ENCODE measurements at regions not wholly inside any gene's neighbourhood (a gene's known extent, or its start where the extent isn't known, plus 50 kb on each side); places are given as distances from the start of the nearest gene placed in this dataset.
A peak's percentile ranks its signal among the peaks of the same experiment; 100 is the strongest.

GRCh38 chr12:107900588-107900987, 126.1 kb downstream of the ASCL4 start:
- WGBS (ENCODE audit: insufficient coverage, low coverage, missing lambda C conversion rate), result 10% methylated on average over 2 of the region's 2 CpGs
- ATAC-seq (no peak), FAIRE-seq (no peak), DNase-seq (ENCODE audit: extremely low read depth in 1 of 4, low spot score in 3 of 4) (peak in 1 of 4 experiments; percentile 25)
- intact Hi-C loops (cut with micrococcal nuclease), result no loop called here
- H3K9me3 ChIP-seq (replicated peaks; ENCODE audit: control insufficient read depth, insufficient read depth, low read depth, low read length), result no peaks in the 10 kb centered on the region
- no peaks in the 10 kb centered on the region for H3K27me3 ChIP-seq (ENCODE audit: control insufficient read depth in 2 of 2, insufficient read depth in 2 of 2, low read length in 2 of 2)
- H3K9ac ChIP-seq (ENCODE audit: insufficient read depth in 1 of 2, low read depth in 2 of 2, low read length in 2 of 2), result no peak overlapping the region
- H3K4me3 ChIP-seq, result 0 out of 2 replicates have a peak overlapping the region, but pooled peaks have one; percentile 60
- peaks cover 21% of the 10 kb centered on the region for H3K79me2 ChIP-seq (ENCODE audit: control insufficient read depth, insufficient read depth, low read length)
- peak overlapping the region; percentile 65 for H3K4me2 ChIP-seq (ENCODE audit: insufficient read depth, low read length)
- in situ Hi-C loops (cut with MboI), result no loop called here
- peaks cover 12 to 13% of the 10 kb centered on the region in 2 experiments; a peak in 4 of 5 replicates for H3K4me1 ChIP-seq (replicated peaks in 1 of 2; ENCODE audit: control insufficient read depth in 2 of 2, insufficient read depth in 2 of 2, low read length in 2 of 2)
- H3K9me1 ChIP-seq (ENCODE audit: control insufficient read depth, insufficient read depth, low read length), result no peaks in the 10 kb centered on the region
- no peak overlapping the region for H3K27ac ChIP-seq (ENCODE audit: extremely low read depth, low read depth, low read length)
- H3K36me3 ChIP-seq (ENCODE audit: control insufficient read depth, insufficient read depth, low read length), result no peaks in the 10 kb centered on the region
- H4K20me1 ChIP-seq (replicated peaks; ENCODE audit: control insufficient read depth, insufficient read depth, low read length), result no peaks in the 10 kb centered on the region
- H2AFZ ChIP-seq (ENCODE audit: low read depth, low read length), result no peak overlapping the region
- CTCF ChIA-PET (ENCODE audit: low intra/inter-chr PET ratio), result no interaction called here
- POLR2A ChIA-PET, result interaction anchor here (1.2 kb wide), 1 partner anchor 12 kb away, joined by 3 read pairs; no protein-coding TSS in a partner anchor
- TF ChIP-seq RBM25 (IDR thresholded peaks at IDR 0.05; ENCODE audit: low read depth, low read length, severe bottlenecking), result peak; percentile 45
- no peak for TF ChIP-seq MYNN (IDR thresholded peaks at IDR 0.05)
- no peak for TF ChIP-seq MYNN (CRISPR knock-in tag; IDR thresholded peaks at IDR 0.05)
- 0 out of 2 replicates have a peak, but pooled peaks have one; percentile 24 for TF ChIP-seq POLR2A (conservative IDR thresholded peaks at IDR 0.05)
- peak; percentile 91 for TF ChIP-seq CHD2 (IDR thresholded peaks at IDR 0.05; ENCODE audit: low read depth, low read length)
- no TSS peak for BruUV-seq (replicated peaks)

GRCh38 chr12:107903341-107904061, 129.0 kb downstream of the ASCL4 start:
- H3K27ac ChIP-seq (ENCODE audit: extremely low read depth, low read depth, low read length), result peak overlapping the region; percentile 65
- intact Hi-C loops (cut with micrococcal nuclease), result no loop called here
- peak overlapping the region; percentile 60 for H3K4me3 ChIP-seq
- TF ChIP-seq MIER1 (IDR thresholded peaks at IDR 0.05; ENCODE audit: low read depth) (no peak), ESRRB (CRISPR knock-in tag; IDR thresholded peaks at IDR 0.05; ENCODE audit: borderline replicate concordance) (no peak), GABPA (tag; conservative IDR thresholded peaks at IDR 0.05; ENCODE audit: low read depth) (peak; percentile 87), ZNF639 (CRISPR knock-in tag; conservative IDR thresholded peaks at IDR 0.05 in 1 of 2, IDR thresholded peaks at IDR 0.05 in 1 of 2) (no peak), ELK1 (CRISPR knock-in tag; IDR thresholded peaks at IDR 0.05) (no peak), NFATC3 (IDR thresholded peaks at IDR 0.05) (no peak), WHSC1 (IDR thresholded peaks at IDR 0.05; ENCODE audit: low read length) (no peak), NCOR1 (IDR thresholded peaks at IDR 0.05) (no peak), SMAD4 (CRISPR knock-in tag; conservative IDR thresholded peaks at IDR 0.05) (0 out of 2 replicates have a peak, but pooled peaks have one; percentile 50)

More at GRCh38 chr12:107903341-107904061, 129.0 kb downstream of the ASCL4 start:
- ATAC-seq (peak; percentile 99), FAIRE-seq (peak; percentile 81), DNase-seq (ENCODE audit: extremely low read depth in 1 of 4, low spot score in 3 of 4) (peak; percentile 90 to 94 (median 93))
- ChIA-PET POLR2A (interaction anchor here (0.7 to 1.0 kb wide), 3 partner anchors 10 to 452 kb away, joined by 3 to 5 read pairs (median 3); no protein-coding TSS in a partner anchor), CTCF (ENCODE audit: low intra/inter-chr PET ratio) (interaction anchor here (0.6 kb wide), 1 partner anchor 12 kb away, joined by 3 read pairs; no protein-coding TSS in a partner anchor)
- H3K4me1 ChIP-seq (replicated peaks in 1 of 2; ENCODE audit: control insufficient read depth in 2 of 2, insufficient read depth in 2 of 2, low read length in 2 of 2), result peaks cover 12 to 13% of the 10 kb centered on the region in 2 experiments; a peak in 4 of 5 replicates
- peaks cover 8 to 11% of the 10 kb centered on the region in 2 experiments; a peak in 4 of 5 replicates for H3K27me3 ChIP-seq (ENCODE audit: control insufficient read depth in 2 of 2, insufficient read depth in 2 of 2, low read length in 2 of 2)
- H3K9me3 ChIP-seq (replicated peaks; ENCODE audit: control insufficient read depth, insufficient read depth, low read depth, low read length), result no peaks in the 10 kb centered on the region
- in situ Hi-C loops (cut with MboI), result no loop called here
- H3K79me2 ChIP-seq (ENCODE audit: control insufficient read depth, insufficient read depth, low read length), result peaks cover 21% of the 10 kb centered on the region
- H3K4me2 ChIP-seq (ENCODE audit: insufficient read depth, low read length), result peak overlapping the region; percentile 92
- no peaks in the 10 kb centered on the region for H4K20me1 ChIP-seq (replicated peaks; ENCODE audit: control insufficient read depth, insufficient read depth, low read length)
- no peaks in the 10 kb centered on the region for H3K9me1 ChIP-seq (ENCODE audit: control insufficient read depth, insufficient read depth, low read length)
- WGBS (ENCODE audit: insufficient coverage, low coverage, missing lambda C conversion rate), result under 1% methylated on average over 42 of the region's 46 CpGs
- H3K9ac ChIP-seq (ENCODE audit: insufficient read depth in 1 of 2, low read depth in 2 of 2, low read length in 2 of 2), result peak overlapping the region; percentile 72 to 75
- H3K36me3 ChIP-seq (ENCODE audit: control insufficient read depth, insufficient read depth, low read length), result no peaks in the 10 kb centered on the region
- peak overlapping the region; percentile 82 for H2AFZ ChIP-seq (ENCODE audit: low read depth, low read length)
- BruUV-seq (replicated peaks), result TSS peak; percentile 75

All from K562 (cell line).